NCI-H2227 (cell line): ENCODE measurements at regions not wholly inside any gene's neighbourhood (a gene's known extent, or its start where the extent isn't known, plus 50 kb on each side); places are given as distances from the start of the nearest gene placed in this dataset.

Source experiments
- DNase-seq: peaks from one replicate; lab custom pipeline; 2025; ENCODE audit not compliant: unreplicated experiment; lab: John Stamatoyannopoulos, UW

GRCh38 chr13:106786006-106786563 is 218.1 kb upstream of the ARGLU1 start:
- no peak for DNase-seq

DNA sequence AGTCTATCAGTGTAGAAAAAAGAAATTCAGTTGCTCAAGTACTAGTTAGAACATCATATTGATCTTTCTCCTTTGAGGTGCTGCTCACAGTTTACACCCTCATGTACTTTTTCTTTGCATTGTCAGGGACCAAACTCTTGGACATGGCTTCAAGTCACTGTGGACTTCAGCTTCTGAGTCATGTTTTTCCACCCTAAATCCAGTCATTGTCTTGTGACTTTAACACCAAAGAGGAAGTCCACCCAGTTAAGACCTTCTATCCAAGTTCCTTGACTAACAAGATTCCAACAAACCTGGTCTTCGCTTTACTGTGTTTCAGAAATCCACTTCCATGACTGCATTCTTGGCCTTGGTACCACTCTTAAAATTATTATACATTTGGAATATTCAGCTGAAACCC is 206.7 kb upstream of the ARGLU1 start:
- no peak for DNase-seq

DNA sequence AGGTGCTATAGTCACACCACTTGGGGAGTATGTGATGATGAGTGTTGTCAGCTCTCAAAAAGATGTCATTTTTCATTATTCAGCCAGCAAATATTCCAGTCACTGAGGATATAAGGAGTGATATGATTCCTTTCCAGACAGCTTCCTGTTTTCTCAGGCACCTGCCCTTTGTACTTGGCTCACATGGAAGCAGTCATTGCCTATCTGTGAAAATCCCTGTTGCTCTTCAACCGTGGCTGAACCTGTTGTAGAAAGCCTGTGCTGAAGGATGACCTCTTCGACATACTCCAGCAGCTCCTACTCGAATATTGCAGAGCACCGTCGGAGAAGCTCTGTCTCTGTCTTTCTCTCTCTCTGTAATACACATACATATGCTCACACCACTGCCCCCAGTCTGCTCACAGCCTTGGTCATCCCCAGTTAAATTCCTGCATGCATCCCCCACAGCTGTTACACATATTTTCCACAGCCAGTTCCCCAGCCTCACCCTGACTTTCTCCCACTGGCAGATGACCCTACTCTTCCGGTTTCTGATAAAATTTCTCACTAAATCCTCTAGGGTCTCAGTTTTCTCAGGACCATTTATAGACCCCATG is 204.2 kb upstream of the ARGLU1 start:
- no peak for DNase-seq

DNA sequence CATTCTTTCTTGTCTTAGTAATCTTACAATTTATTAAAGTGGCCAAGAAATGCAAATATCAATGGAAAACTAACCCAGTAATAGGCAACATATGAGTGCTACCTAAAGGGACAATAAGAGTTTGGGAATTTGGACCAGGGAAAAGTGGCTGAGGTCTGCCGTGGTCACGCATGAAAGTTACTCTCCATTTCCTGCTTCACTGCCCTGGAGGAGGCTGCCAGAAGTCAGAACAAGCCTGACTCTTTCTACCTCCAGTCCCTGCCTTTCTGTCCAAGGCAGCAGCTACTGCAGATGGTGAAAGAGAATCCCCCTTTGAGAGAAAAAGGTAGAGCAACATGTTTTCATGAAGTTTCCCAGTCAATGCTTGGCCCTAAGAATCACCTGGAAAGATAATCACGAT is 201.1 kb upstream of the ARGLU1 start:
- DNase-seq, result no peak

GRCh38 chr13:106762708-106763107 is 194.8 kb upstream of the ARGLU1 start:
- no peak for DNase-seq

GRCh38 chr13:106756446-106756845 is 188.5 kb upstream of the ARGLU1 start:
- no peak for DNase-seq

DNA sequence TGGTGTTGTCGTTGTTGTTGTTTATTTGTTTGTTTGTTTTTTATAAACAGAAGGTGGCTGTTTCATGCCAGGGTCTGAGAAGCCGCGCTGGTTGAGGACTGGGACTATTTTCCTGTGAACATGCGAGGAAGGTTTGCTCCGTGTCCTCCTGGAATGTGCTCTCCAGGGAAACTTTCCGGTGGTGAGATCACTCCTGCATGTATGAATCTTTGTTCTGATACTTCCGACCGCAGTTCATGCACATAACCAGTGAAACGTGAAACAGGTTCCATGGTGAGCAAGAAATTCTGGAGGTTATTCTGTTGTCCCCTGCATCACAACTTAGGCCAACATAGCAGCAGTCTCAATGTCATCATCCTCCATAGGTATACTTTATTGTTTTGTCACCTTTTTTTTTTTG is 187.6 kb upstream of the ARGLU1 start:
- no peak for DNase-seq

DNA sequence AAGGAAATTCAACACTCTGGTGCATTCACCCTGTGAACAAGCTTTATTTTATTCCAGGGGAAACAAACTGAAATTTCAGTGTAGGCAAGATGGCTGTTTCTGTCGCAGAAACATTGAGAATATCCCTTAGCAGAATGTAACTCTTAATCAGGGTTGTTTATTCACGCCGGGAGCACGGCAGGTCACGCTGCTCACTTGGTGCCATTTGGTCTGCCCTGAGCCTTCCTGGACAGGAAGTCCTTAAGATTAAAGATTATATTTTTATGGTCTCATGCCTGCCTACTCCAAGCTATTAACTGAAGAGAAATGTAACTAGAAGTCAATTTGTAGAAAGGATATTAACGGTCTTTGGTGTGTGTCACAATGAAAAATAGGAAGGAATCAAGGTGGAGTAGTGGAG is 185.3 kb upstream of the ARGLU1 start:
- no peak for DNase-seq

GRCh38 chr13:106752584-106753170 is 184.7 kb upstream of the ARGLU1 start:
- DNase-seq, result no peak

GRCh38 chr13:106748785-106749184 is 180.8 kb upstream of the ARGLU1 start:
- DNase-seq, result no peak

DNA sequence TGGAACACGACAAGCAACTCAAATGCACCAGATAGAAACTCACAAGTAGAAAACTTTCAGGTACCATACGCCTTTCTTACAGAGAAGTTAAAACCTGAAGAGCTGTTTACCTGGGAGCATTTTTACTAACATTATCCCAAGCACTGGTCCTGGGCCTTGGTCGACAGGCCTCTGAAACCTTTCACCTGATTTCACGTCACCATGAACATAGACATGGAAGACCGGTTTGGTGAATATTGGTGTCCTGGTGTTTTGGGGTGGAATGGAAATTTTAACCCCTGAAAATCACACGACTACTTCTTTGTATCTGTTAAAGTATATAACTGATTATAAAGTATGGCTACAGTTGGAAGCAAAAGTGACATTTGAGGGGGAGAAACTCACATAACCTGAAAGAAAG is 176.6 kb upstream of the ARGLU1 start:
- DNase-seq, result no peak

DNA sequence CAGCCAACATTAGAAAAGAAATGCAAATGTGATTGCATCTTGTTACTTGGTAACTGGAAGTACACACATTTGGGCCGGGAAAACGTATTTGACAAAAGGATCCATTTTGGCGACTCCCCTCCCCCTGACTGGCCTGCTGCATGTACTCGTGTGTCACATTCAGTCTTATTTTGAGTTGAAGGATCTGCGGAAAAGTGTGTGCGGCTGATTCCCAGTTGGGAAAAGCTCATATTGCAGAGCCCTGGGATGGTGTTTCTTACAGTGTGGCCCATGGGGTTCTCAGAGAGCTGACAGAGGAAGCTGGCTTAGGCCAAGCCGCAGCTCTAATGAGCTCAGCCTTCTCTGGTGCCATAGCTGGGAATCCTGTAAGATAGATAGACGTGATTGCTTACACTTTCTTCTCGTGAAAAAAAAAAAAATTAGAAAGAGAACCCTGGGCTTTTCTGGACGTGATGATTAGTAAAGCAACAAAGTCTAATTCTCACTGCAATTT is 170.3 kb upstream of the ARGLU1 start:
- DNase-seq, result no peak

- no peak for DNase-seq
These were observed 169.0 kb upstream of the ARGLU1 start for GRCh38 chr13:106736941-106737340.

DNA sequence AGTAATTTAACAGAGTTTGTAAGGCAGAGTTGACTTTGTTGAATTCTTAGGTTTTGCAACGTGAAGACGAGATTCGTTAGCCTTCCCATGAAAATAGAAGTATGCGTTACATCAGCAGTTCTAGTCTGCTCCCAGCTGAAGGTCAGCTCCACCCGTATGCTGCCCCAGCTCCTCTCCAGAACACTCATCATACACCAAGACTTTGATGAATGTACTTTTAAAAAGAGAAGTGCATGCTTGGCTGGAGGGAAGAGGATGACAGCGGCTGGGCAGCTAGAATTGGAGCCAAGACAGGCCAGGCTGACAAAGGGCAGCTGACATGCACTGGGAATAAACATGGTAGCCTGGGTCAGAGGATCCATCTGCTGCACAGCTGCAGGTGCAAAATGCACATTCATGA is 166.3 kb upstream of the ARGLU1 start:
- no peak for DNase-seq

- DNase-seq, result no peak
These were observed 155.1 kb upstream of the ARGLU1 start for GRCh38 chr13:106723036-106723435.

DNA sequence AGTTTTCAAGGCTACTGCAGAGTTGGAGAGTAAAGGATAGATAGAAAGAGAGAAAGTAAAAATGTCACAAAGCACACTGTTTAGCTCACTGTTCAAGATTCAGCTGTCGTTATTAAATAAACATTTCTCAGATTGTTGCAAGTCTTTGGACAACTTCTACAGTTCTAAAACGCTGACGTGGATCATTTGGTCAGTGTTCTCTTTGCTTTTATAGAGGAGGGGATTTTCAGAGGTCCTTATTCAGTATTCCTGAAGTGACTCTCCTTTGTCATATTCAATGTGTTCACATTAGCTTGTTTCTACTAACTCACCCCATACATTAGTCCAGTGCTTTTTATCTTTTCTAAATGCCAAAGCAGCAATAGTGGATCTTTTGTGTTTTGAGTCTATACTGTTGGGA is 154.7 kb upstream of the ARGLU1 start:
- DNase-seq, result no peak

DNA sequence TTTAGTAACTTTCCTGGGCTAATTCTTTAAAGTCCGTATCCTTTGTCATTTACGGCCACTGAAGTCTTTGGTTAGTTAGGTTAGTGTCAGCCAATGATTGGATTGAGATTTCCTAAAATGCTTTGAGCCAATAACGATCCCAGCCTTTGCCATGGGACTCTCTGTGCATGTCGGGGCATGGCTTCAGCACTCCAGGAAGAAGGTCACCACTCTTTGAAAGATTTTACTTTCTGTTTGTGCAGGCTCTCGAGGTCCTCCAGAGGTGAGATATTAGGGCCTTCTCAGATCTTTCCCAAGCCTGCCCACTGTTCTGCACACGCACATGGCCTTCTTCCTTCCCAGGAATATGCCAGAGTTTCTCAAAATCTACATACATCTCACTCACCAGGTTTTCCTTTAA is 153.7 kb upstream of the ARGLU1 start:
- no peak for DNase-seq

DNA sequence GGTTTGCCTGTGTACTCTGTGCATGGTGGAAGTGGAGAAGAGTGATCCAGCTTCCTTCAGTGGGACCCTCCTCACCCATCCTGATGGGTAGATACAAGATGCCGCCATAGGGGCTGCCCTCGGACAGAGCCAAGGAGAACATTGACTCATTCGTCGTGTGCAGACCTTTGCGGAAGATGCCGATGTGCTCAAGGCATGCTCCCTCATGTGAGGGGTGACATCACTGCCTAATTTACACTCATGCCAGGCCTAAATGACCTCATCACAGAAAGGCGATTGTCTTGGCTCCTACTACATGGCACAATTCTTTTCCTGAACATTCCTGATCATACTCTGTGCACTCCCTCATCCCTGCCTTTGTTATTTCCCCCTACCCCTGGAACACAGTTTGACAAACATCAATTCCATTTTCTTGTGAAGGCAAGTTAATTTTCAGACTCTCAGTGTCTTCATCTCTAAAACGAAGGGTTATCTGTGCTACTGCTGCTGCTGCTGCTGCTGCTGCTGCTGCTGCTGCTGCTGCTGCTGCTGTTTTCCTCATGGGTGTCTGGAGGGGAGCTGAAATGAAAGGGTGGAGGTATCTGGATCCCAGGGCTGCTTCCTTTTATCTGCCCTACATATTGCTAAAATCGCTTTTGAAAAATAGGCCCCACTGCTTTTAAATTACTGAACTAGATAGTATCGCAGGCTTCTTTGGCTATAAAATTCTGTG is 146.5 kb upstream of the ARGLU1 start:
- DNase-seq, result no peak

DNA sequence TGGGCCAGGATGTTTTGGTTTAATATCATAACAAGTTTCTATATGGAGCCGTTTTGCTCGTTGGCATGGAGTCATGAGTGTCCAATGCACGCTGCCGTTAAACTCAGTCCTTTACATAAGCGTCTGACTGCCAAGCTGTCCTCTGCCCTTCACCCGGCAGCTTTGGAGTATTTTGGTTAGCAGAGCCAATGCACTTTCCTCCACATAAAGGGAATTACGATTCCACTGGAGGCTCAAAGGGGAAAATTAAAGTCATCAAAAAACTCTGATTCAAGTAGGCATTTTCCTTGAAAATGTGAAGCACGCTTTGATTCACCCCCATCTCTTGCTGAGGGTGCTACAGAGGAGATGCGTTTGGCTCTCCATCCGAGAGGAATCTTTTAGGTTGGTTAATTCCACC is 144.4 kb upstream of the ARGLU1 start:
- DNase-seq, result no peak

- DNase-seq, result no peak
These were observed 142.3 kb upstream of the ARGLU1 start for GRCh38 chr13:106710266-106710665.

DNA sequence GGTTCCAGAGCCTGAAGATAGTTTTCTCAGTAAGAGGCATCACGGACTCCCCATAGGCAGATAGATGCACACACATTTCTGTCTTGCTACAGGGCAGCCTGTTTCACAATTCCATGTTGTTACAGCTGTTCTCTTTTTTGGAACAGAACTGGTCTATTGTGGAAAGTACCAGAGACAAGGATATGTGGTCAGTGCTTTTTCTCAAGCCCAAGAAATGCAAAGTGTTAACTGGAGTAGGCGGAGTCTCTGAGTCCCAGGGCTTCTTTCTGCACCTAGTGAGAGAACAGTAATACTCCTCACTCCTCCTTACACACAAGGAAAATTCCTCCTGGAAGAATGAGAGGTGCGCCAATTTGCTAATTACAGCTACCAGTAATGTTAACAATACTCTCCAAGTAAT is 141.6 kb upstream of the ARGLU1 start:
- DNase-seq, result no peak

DNA sequence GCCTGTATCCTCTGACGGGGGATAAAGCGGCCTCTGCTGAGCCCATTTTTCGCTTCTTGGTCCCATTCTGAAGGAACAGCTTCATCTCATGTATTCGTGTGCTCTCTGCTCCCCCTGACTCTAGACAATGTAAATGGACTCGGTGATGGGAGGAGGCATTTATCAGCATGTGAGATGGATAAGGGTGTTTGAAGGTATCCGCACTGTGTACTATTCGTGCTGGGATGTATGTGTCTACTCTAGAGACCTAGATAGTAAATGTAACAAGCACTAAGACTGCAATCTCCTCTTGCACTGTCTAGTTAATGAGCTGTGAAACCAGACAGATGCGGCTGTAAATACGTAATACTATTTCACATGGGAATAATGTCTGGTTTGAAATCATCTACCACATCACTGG is 134.6 kb upstream of the ARGLU1 start:
- DNase-seq, result no peak
